WTC11 (cell line): ENCODE measurements at regions not wholly inside any gene's neighbourhood (a gene's known extent, or its start where the extent isn't known, plus 50 kb on each side); places are given as distances from the start of the nearest gene placed in this dataset.

Experiments
- ATAC-seq: fragments of 200-7000 bp; cut with Tn5 transposase; 2 replicates; pipeline ENCODE4 v1.10.0; 2021; ENCODE audit warnings: mild to moderate bottlenecking, moderate library complexity
- CTCF ChIA-PET: fragments of 300-600 bp; sonication (Branson Sonifier 250); formaldehyde crosslinking; loops from one replicate; lab custom pipeline; 2021; ENCODE audit warnings: antibody characterized with exemption; lab: Charles Lee
- POLR2A ChIA-PET: fragments of 350-600 bp; sonication (Branson Sonifier 250); formaldehyde crosslinking; loops from one replicate; lab custom pipeline; 2021; ENCODE audit warnings: antibody characterized with exemption; lab: Charles Lee
- DNase-seq: peaks from one replicate; pipeline ENCODE4 v3.0.0; 2021; ENCODE audit warnings: low spot score
- H3K27ac Mint-ChIP-seq: 2 replicates; pipeline ENCODE4 v1.8.0; 2021; ENCODE audit warnings: mixed read lengths
- H3K27me3 Mint-ChIP-seq: 2 replicates; pipeline ENCODE4 v1.8.0; 2021; ENCODE audit warnings: low read depth, mild to moderate bottlenecking, moderate library complexity, mixed read lengths
- H3K36me3 Mint-ChIP-seq: 2 replicates; pipeline ENCODE4 v1.8.0; 2021; ENCODE audit warnings: mixed read lengths
- H3K4me1 Mint-ChIP-seq: 2 replicates; pipeline ENCODE4 v1.8.0; 2022; ENCODE audit warnings: mixed read lengths
- H3K4me3 Mint-ChIP-seq: 2 replicates; pipeline ENCODE4 v1.8.0; 2021; ENCODE audit warnings: mild to moderate bottlenecking, moderate library complexity, mixed read lengths
- H3K9me3 Mint-ChIP-seq: 2 replicates; pipeline ENCODE4 v1.8.0; 2021; ENCODE audit warnings: mixed read lengths
- AR ChIP-seq: fragments of 250-450 bp; sonication (Bioruptor Pico); IDR thresholded peaks from 2 replicates; pipeline ENCODE4 v1.9.0; 2021; ENCODE audit warnings: mild to moderate bottlenecking
- E2F4 ChIP-seq: sonication (generic); formaldehyde crosslinking; IDR thresholded peaks from 2 replicates; pipeline ENCODE4 v1.8.1; 2022; ENCODE audit warnings: low read depth, mild to moderate bottlenecking, moderate library complexity, missing genetic modification reagents, borderline replicate concordance
- ETV6 ChIP-seq: sonication (generic); formaldehyde crosslinking; IDR thresholded peaks from 2 replicates; pipeline ENCODE4 v1.8.1; 2022; ENCODE audit warnings: mild to moderate bottlenecking, missing genetic modification reagents
- FOXP1 ChIP-seq: sonication (generic); formaldehyde crosslinking; IDR thresholded peaks from 2 replicates; pipeline ENCODE4 v1.8.0; 2022; ENCODE audit warnings: missing genetic modification reagents, mild to moderate bottlenecking, moderate library complexity, borderline replicate concordance
- FOXP4 ChIP-seq: sonication (generic); formaldehyde crosslinking; IDR thresholded peaks from 2 replicates; pipeline ENCODE4 v1.8.0; 2022; ENCODE audit warnings: mild to moderate bottlenecking, missing genetic modification reagents
- IRF1 ChIP-seq: sonication (generic); formaldehyde crosslinking; IDR thresholded peaks from 2 replicates; pipeline ENCODE4 v1.8.0; 2023; ENCODE audit warnings: missing genetic modification reagents
- NFE2L1 ChIP-seq: sonication (generic); formaldehyde crosslinking; IDR thresholded peaks from 2 replicates; pipeline ENCODE4 v1.8.1; 2023; ENCODE audit warnings: missing genetic modification reagents
- NR2C2 ChIP-seq: sonication (generic); formaldehyde crosslinking; IDR thresholded peaks from 2 replicates; pipeline ENCODE4 v1.8.0; 2022; ENCODE audit warnings: mild to moderate bottlenecking, missing genetic modification reagents
- RELA ChIP-seq: sonication (generic); formaldehyde crosslinking; IDR thresholded peaks from 2 replicates; pipeline ENCODE4 v1.8.1; 2022; ENCODE audit warnings: missing genetic modification reagents, mild to moderate bottlenecking, borderline replicate concordance
- TCF7 ChIP-seq: sonication (generic); formaldehyde crosslinking; IDR thresholded peaks from 2 replicates; pipeline ENCODE4 v1.8.0; 2022; ENCODE audit warnings: mild to moderate bottlenecking, low read depth, missing genetic modification reagents, moderate library complexity
- ZNF232 ChIP-seq: sonication (generic); formaldehyde crosslinking; IDR thresholded peaks from 2 replicates; pipeline ENCODE4 v1.8.0; 2022; ENCODE audit warnings: mild to moderate bottlenecking, missing genetic modification reagents
- ZNF425 ChIP-seq: fragments of 250-450 bp; sonication (Bioruptor Pico); conservative IDR thresholded peaks from 2 replicates; pipeline ENCODE4 v1.9.0; 2021; ENCODE audit warnings: mild to moderate bottlenecking
- ZSCAN18 ChIP-seq: fragments of 250-450 bp; sonication (Bioruptor Pico); IDR thresholded peaks from 2 replicates; pipeline ENCODE4 v2.1.2; 2022; ENCODE audit warnings: mild to moderate bottlenecking, moderate library complexity
- TF ChIP-seq, protein P1 (sequence below): fragments of 200-600 bp; IDR thresholded peaks from 2 replicates; pipeline ENCODE4 v1.8.0; 2022; ENCODE audit warnings: antibody characterized with exemption

GRCh38 chr7:52726986-52727385 lies 308.4 kb upstream of the POM121L12 start (continued):
- no peak for TF ChIP-seq AR
- TF ChIP-seq, protein P1, sequence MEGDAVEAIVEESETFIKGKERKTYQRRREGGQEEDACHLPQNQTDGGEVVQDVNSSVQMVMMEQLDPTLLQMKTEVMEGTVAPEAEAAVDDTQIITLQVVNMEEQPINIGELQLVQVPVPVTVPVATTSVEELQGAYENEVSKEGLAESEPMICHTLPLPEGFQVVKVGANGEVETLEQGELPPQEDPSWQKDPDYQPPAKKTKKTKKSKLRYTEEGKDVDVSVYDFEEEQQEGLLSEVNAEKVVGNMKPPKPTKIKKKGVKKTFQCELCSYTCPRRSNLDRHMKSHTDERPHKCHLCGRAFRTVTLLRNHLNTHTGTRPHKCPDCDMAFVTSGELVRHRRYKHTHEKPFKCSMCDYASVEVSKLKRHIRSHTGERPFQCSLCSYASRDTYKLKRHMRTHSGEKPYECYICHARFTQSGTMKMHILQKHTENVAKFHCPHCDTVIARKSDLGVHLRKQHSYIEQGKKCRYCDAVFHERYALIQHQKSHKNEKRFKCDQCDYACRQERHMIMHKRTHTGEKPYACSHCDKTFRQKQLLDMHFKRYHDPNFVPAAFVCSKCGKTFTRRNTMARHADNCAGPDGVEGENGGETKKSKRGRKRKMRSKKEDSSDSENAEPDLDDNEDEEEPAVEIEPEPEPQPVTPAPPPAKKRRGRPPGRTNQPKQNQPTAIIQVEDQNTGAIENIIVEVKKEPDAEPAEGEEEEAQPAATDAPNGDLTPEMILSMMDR: no peak

GRCh38 chr7:52726493-52726892 lies 308.9 kb upstream of the POM121L12 start:
- ATAC-seq (no peak), DNase-seq (no peak)
- peaks cover 13% of the 10 kb centered on the region for H3K9me3 Mint-ChIP-seq
- POLR2A ChIA-PET: no interaction called here
- peaks cover 8% of the 10 kb centered on the region for H3K4me1 Mint-ChIP-seq
- CTCF ChIA-PET: no interaction called here
- no peaks in the 10 kb centered on the region; the same call in 1 of the 2 replicates for H3K36me3 Mint-ChIP-seq
- no peak for TF ChIP-seq IRF1
- no peak for TF ChIP-seq NFE2L1 (CRISPR knock-in tag)
- TF ChIP-seq FOXP4 (CRISPR knock-in tag): no peak
- TF ChIP-seq RELA: no peak
- no peak for TF ChIP-seq ETV6 (CRISPR knock-in tag)
- no peak for TF ChIP-seq ZNF425
- no peak for TF ChIP-seq ZSCAN18 (CRISPR knock-in tag)
- TF ChIP-seq FOXP1 (CRISPR knock-in tag): no peak
- TF ChIP-seq E2F4 (CRISPR knock-in tag): no peak
- no peak for TF ChIP-seq TCF7 (CRISPR knock-in tag)
- TF ChIP-seq ZNF232 (CRISPR knock-in tag): no peak
- no peak for TF ChIP-seq NR2C2 (CRISPR knock-in tag)
- no peaks in the 10 kb centered on the region for H3K27me3 Mint-ChIP-seq
- H3K4me3 Mint-ChIP-seq: no peak overlapping the region
- H3K27ac Mint-ChIP-seq: no peak overlapping the region
